ENCODE measurements at regions not wholly inside any gene's neighbourhood (a gene's known extent, or its start where the extent isn't known, plus 50 kb on each side); places are given as distances from the start of the nearest gene placed in this dataset.

- Histone ChIP-seq H3K27ac (no peak overlapping the region), H2AFZ (ENCODE audit: low read depth) (no peak overlapping the region), H3K4me1 (ENCODE audit: low read depth, poor library complexity, severe bottlenecking) (no peaks in the 10 kb centered on the region), H4K20me1 (ENCODE audit: insufficient read depth) (no peaks in the 10 kb centered on the region), H3K79me2 (ENCODE audit: insufficient read depth, low read depth) (no peaks in the 10 kb centered on the region), H3K4me2 (no peak overlapping the region), H3K4me3 (IDR thresholded peaks at IDR 0.05; ENCODE audit: insufficient read depth, low read depth, low read length) (no peak overlapping the region), H3K9ac (no peak overlapping the region), H3K27me3 (ENCODE audit: insufficient read depth, low read depth) (no peaks in the 10 kb centered on the region), H3K36me3 (ENCODE audit: insufficient read depth) (no peaks in the 10 kb centered on the region)
- no peak for TF ChIP-seq CTCF (conservative IDR thresholded peaks at IDR 0.05; ENCODE audit: low read depth, low read length)
Observed at GRCh38 chr14:55950135-55950534, 168.1 kb upstream of the PELI2 start.

- H3K36me3 ChIP-seq (ENCODE audit: insufficient read depth), result no peaks in the 10 kb centered on the region
- H3K79me2 ChIP-seq (ENCODE audit: insufficient read depth, low read depth), result no peaks in the 10 kb centered on the region
- no peak overlapping the region for H2AFZ ChIP-seq (ENCODE audit: low read depth)
- no peaks in the 10 kb centered on the region for H3K27me3 ChIP-seq (ENCODE audit: insufficient read depth, low read depth)
- H4K20me1 ChIP-seq (ENCODE audit: insufficient read depth), result no peaks in the 10 kb centered on the region
- no peak overlapping the region for H3K27ac ChIP-seq
- no peak overlapping the region for H3K9ac ChIP-seq
- no peak overlapping the region for H3K4me2 ChIP-seq
- TF ChIP-seq CTCF (conservative IDR thresholded peaks at IDR 0.05; ENCODE audit: low read depth, low read length), result no peak
- H3K4me3 ChIP-seq (IDR thresholded peaks at IDR 0.05; ENCODE audit: insufficient read depth, low read depth, low read length), result no peak overlapping the region
- no peaks in the 10 kb centered on the region for H3K4me1 ChIP-seq (ENCODE audit: low read depth, poor library complexity, severe bottlenecking)
Observed at GRCh38 chr14:55951341-55952206, 166.6 kb upstream of the PELI2 start.

GRCh38 chr14:55954108-55954507 is 164.1 kb upstream of the PELI2 start:
- Histone ChIP-seq H3K4me3 (IDR thresholded peaks at IDR 0.05; ENCODE audit: insufficient read depth, low read depth, low read length) (no peak overlapping the region), H3K79me2 (ENCODE audit: insufficient read depth, low read depth) (no peaks in the 10 kb centered on the region), H2AFZ (ENCODE audit: low read depth) (no peak overlapping the region), H3K27ac (no peak overlapping the region), H3K36me3 (ENCODE audit: insufficient read depth) (no peaks in the 10 kb centered on the region), H3K9ac (no peak overlapping the region), H3K4me2 (no peak overlapping the region), H4K20me1 (ENCODE audit: insufficient read depth) (no peaks in the 10 kb centered on the region), H3K27me3 (ENCODE audit: insufficient read depth, low read depth) (no peaks in the 10 kb centered on the region), H3K4me1 (ENCODE audit: low read depth, poor library complexity, severe bottlenecking) (no peaks in the 10 kb centered on the region)
- no peak for TF ChIP-seq CTCF (conservative IDR thresholded peaks at IDR 0.05; ENCODE audit: low read depth, low read length)

- no peak for TF ChIP-seq CTCF (conservative IDR thresholded peaks at IDR 0.05; ENCODE audit: low read depth, low read length)
- Histone ChIP-seq H4K20me1 (ENCODE audit: insufficient read depth) (no peaks in the 10 kb centered on the region), H3K27me3 (ENCODE audit: insufficient read depth, low read depth) (no peaks in the 10 kb centered on the region), H3K4me2 (no peak overlapping the region), H3K79me2 (ENCODE audit: insufficient read depth, low read depth) (no peaks in the 10 kb centered on the region), H3K27ac (no peak overlapping the region), H3K36me3 (ENCODE audit: insufficient read depth) (no peaks in the 10 kb centered on the region), H3K4me3 (IDR thresholded peaks at IDR 0.05; ENCODE audit: insufficient read depth, low read depth, low read length) (no peak overlapping the region), H2AFZ (ENCODE audit: low read depth) (no peak overlapping the region), H3K4me1 (ENCODE audit: low read depth, poor library complexity, severe bottlenecking) (no peaks in the 10 kb centered on the region), H3K9ac (no peak overlapping the region)
Observed at GRCh38 chr14:55955175-55955574, 163.0 kb upstream of the PELI2 start.

All from KMS-11 (cell line).